SU-DHL-6 (cell line): ENCODE measurements at regions not wholly inside any gene's neighbourhood (a gene's known extent, or its start where the extent isn't known, plus 50 kb on each side); places are given as distances from the start of the nearest gene placed in this dataset.

Experiments
- H2AFZ ChIP-seq: fragments of 200-600 bp; sonication (generic); 2 replicates; pipeline ENCODE4 v1.6.1; 2014; ENCODE audit warnings: low read depth, mild to moderate bottlenecking, moderate library complexity, mixed read lengths, antibody characterized with exemption, low read length; ENCODE audit not compliant: severe bottlenecking
- H3F3A ChIP-seq: fragments of 200-600 bp; shearing (Covaris generic); 2 replicates; pipeline ENCODE4 v1.6.0; 2016; ENCODE audit warnings: antibody characterized with exemption, mild to moderate bottlenecking; ENCODE audit not compliant: insufficient read depth
- H3K27ac ChIP-seq: fragments of 200-600 bp; sonication (generic); 2 replicates; pipeline ENCODE4 v1.5.1; 2016; ENCODE audit warnings: low read depth, mild to moderate bottlenecking, low read length, moderate library complexity, mixed read lengths
- H3K27me3 ChIP-seq: fragments of 200-600 bp; sonication (generic), shearing (Covaris generic); 2 replicates; pipeline ENCODE4 v1.6.0; 2014; ENCODE audit warnings: mild to moderate bottlenecking, low read length
- H3K36me3 ChIP-seq: fragments of 200-600 bp; sonication (generic); 2 replicates; pipeline ENCODE4 v1.6.1; 2014; ENCODE audit warnings: mild to moderate bottlenecking, low read length, mixed read lengths
- H3K4me2 ChIP-seq: fragments of 300-600, 200-600 bp; shearing (Covaris generic), sonication (generic); 2 replicates; pipeline ENCODE4 v1.6.0; 2014; ENCODE audit warnings: low read length, low read depth, mild to moderate bottlenecking; ENCODE audit not compliant: poor library complexity, severe bottlenecking
- H3K4me3 ChIP-seq: fragments of 200-600 bp; sonication (generic); 2 replicates; pipeline ENCODE4 v1.5.1; 2014; ENCODE audit warnings: antibody characterized with exemption, low read length, mild to moderate bottlenecking, mixed read lengths; ENCODE audit not compliant: insufficient read depth, poor library complexity, severe bottlenecking
- H3K79me2 ChIP-seq: fragments of 200-600 bp; sonication (generic); 2 replicates; pipeline ENCODE4 v1.6.1; 2014; ENCODE audit warnings: mild to moderate bottlenecking, low read length, moderate library complexity; ENCODE audit not compliant: insufficient read depth
- H3K9ac ChIP-seq: fragments of 200-600 bp; sonication (generic); 2 replicates; pipeline ENCODE4 v1.7.0; 2014; ENCODE audit warnings: mild to moderate bottlenecking, low read length
- H3K9me2 ChIP-seq: fragments of 200-600 bp; sonication (generic); replicated peaks from 2 replicates; pipeline ENCODE4 v1.6.1; 2014; ENCODE audit warnings: low read length; ENCODE audit not compliant: insufficient read depth
- H3K9me3 ChIP-seq: fragments of 200-600 bp; sonication (generic); 2 replicates; pipeline ENCODE4 v1.6.1; 2014; ENCODE audit warnings: low read length, mixed read lengths; ENCODE audit not compliant: insufficient read depth
- H4K20me1 ChIP-seq: fragments of 200-600 bp; sonication (generic); 2 replicates; pipeline ENCODE4 v1.6.1; 2014; ENCODE audit warnings: low read depth, mild to moderate bottlenecking, antibody characterized with exemption, low read length, moderate library complexity, mixed read lengths
- CTCF ChIP-seq: fragments of 200-600 bp; sonication (generic); IDR thresholded peaks from one replicate; pipeline ENCODE4 v1.5.1; 2017; ENCODE audit warnings: antibody characterized with exemption, mild to moderate bottlenecking, low read length, moderate library complexity; ENCODE audit not compliant: insufficient read depth, poor library complexity, severe bottlenecking
- EZH2phosphoT487 ChIP-seq: fragments of 200-600 bp; sonication (generic), shearing (Covaris generic); conservative IDR thresholded peaks from 2 replicates; pipeline ENCODE4 v1.6.1; 2018; ENCODE audit warnings: mild to moderate bottlenecking, antibody characterized with exemption, low read length, moderate library complexity, mixed read lengths

- no peak overlapping the region for H2AFZ ChIP-seq
- no peaks in the 10 kb centered on the region for H3F3A ChIP-seq
- H3K9me3 ChIP-seq: no peaks in the 10 kb centered on the region
- no peak overlapping the region for H3K4me3 ChIP-seq
- no peak overlapping the region for H3K4me2 ChIP-seq
- TF ChIP-seq EZH2phosphoT487 (no peak), CTCF (no peak)
- H3K27ac ChIP-seq: no peak overlapping the region
- no peaks in the 10 kb centered on the region for H3K9me2 ChIP-seq
- H3K79me2 ChIP-seq: no peaks in the 10 kb centered on the region
- H3K27me3 ChIP-seq: no peaks in the 10 kb centered on the region
- H3K36me3 ChIP-seq: no peaks in the 10 kb centered on the region
- no peak overlapping the region for H3K9ac ChIP-seq
- H4K20me1 ChIP-seq: no peaks in the 10 kb centered on the region
Measured at GRCh38 chr11:90874986-90875385, 652.1 kb upstream of the CHORDC1 start.

- no peak for TF ChIP-seq CTCF
- no peak for TF ChIP-seq EZH2phosphoT487
- H3K27me3 ChIP-seq: no peaks in the 10 kb centered on the region
- no peaks in the 10 kb centered on the region for H3F3A ChIP-seq
Measured at GRCh38 chr11:90874281-90874680, 651.4 kb upstream of the CHORDC1 start.

GRCh38 chr11:90867416-90867815 is 644.6 kb upstream of the CHORDC1 start:
- Histone ChIP-seq H3K27ac (no peak overlapping the region), H3K4me2 (no peak overlapping the region), H3K9me2 (no peaks in the 10 kb centered on the region), H3F3A (no peaks in the 10 kb centered on the region), H3K79me2 (no peaks in the 10 kb centered on the region), H3K36me3 (no peaks in the 10 kb centered on the region), H4K20me1 (no peaks in the 10 kb centered on the region), H3K9me3 (no peaks in the 10 kb centered on the region), H3K9ac (no peak overlapping the region), H3K27me3 (no peaks in the 10 kb centered on the region), H2AFZ (no peak overlapping the region), H3K4me3 (no peak overlapping the region)
- TF ChIP-seq EZH2phosphoT487: no peak
- no peak for TF ChIP-seq CTCF

More at GRCh38 chr11:90874281-90874680, 651.4 kb upstream of the CHORDC1 start:
- H2AFZ ChIP-seq: no peak overlapping the region
- no peaks in the 10 kb centered on the region for H3K9me3 ChIP-seq
- H3K27ac ChIP-seq: no peak overlapping the region
- no peaks in the 10 kb centered on the region for H3K79me2 ChIP-seq
- H4K20me1 ChIP-seq: no peaks in the 10 kb centered on the region
- no peak overlapping the region for H3K4me3 ChIP-seq
- H3K9me2 ChIP-seq: no peaks in the 10 kb centered on the region
- H3K4me2 ChIP-seq: no peak overlapping the region
- H3K9ac ChIP-seq: no peak overlapping the region
- no peaks in the 10 kb centered on the region for H3K36me3 ChIP-seq
